HepG2 (cell line): ENCODE measurements at regions not wholly inside any gene's neighbourhood (a gene's known extent, or its start where the extent isn't known, plus 50 kb on each side); places are given as distances from the start of the nearest gene placed in this dataset.

Source experiments
- ATAC-seq: fragments of 200-7000 bp; cut with Tn5 transposase; 3 replicates; pipeline ENCODE4 v1.9.1; 2020; ENCODE audit warnings: mild to moderate bottlenecking, moderate library complexity
- BruUV-seq: library from RNA; stranded (reverse); fragments of 400-500 nt; replicated peaks from 2 replicates; lab custom pipeline; 2021; lab: Mats Ljungman, UMichigan
- CTCF ChIA-PET: fragments of 300-600 bp; formaldehyde crosslinking; extraction: SDS; loops from one replicate; lab custom pipeline; 2021; ENCODE audit warnings: low total read pairs, inconsistent platforms, low intra/inter-chr PET ratio; lab: Yijun Ruan, JAX
- POLR2A ChIA-PET: fragments of 350-600 bp; sonication (Branson Sonifier 250); formaldehyde crosslinking; loops from one replicate; lab custom pipeline; 2020; ENCODE audit warnings: antibody characterized with exemption, inconsistent platforms; lab: Yijun Ruan, JAX
- DNase-seq: peaks from one replicate; pipeline ENCODE4 v3.0.0-alpha.2; 2015; ENCODE audit warnings: low spot score
- FAIRE-seq: peaks from 3 replicates; lab custom pipeline; 2011; peaks lifted over from hg19 to GRCh38; lab: Jason Lieb, UNC
- H2AFZ ChIP-seq: one replicate; pipeline ENCODE4 v1.6.1; 2011; ENCODE audit warnings: low read length, inconsistent platforms
- H3K27ac ChIP-seq: fragments of 300-600 bp; 3 replicates; pipeline ENCODE4 v1.8.0; 2011; ENCODE audit warnings: mixed run types, mild to moderate bottlenecking, mixed read lengths, low read length, inconsistent platforms; ENCODE audit not compliant: insufficient read depth; ENCODE audit errors: extremely low read length
- H3K27me3 ChIP-seq, 2 experiments: fragments of 200-600 bp in 1 of 2; 2 replicates in 1 of 2; 3 replicates in 1 of 2; pipeline versions ENCODE4 v1.6.0 to v1.8.0; 2011; ENCODE audit warnings: low read length in 2 of 2, mild to moderate bottlenecking in 2 of 2, moderate library complexity in 2 of 2, inconsistent platforms in 1 of 2; ENCODE audit not compliant: insufficient read depth in 2 of 2, control insufficient read depth in 1 of 2
- H3K36me3 ChIP-seq, 2 experiments: fragments of 200-600 bp in 1 of 2; replicated peaks in 1 of 2; 2 replicates in 1 of 2; 3 replicates in 1 of 2; pipeline versions ENCODE4 v1.5.1 to v1.8.0; 2011; ENCODE audit warnings: low read length in 2 of 2, inconsistent platforms in 1 of 2; ENCODE audit not compliant: insufficient read depth in 2 of 2, control insufficient read depth in 1 of 2
- H3K4me1 ChIP-seq: 2 replicates; pipeline ENCODE4 v1.5.1; 2012; ENCODE audit warnings: low read length, inconsistent platforms; ENCODE audit not compliant: insufficient read depth
- H3K4me2 ChIP-seq: 2 replicates; pipeline ENCODE4 v1.6.0; 2011; ENCODE audit warnings: low read depth, low read length, inconsistent platforms
- H3K4me3 ChIP-seq, 3 experiments: fragments of 200-600 bp in 1 of 3; sonication (generic), shearing (Covaris generic) in 1 of 3; replicated peaks in 1 of 3; 2 replicates each; pipeline ENCODE4 v1.5.1; 2011 to 2016; ENCODE audit warnings: low read length in 3 of 3, inconsistent platforms in 2 of 3, low read depth in 2 of 3, mild to moderate bottlenecking in 2 of 3, control low read depth in 1 of 3, mixed read lengths in 1 of 3; ENCODE audit not compliant: insufficient read depth in 1 of 3
- H3K79me2 ChIP-seq: one replicate; pipeline ENCODE4 v1.6.1; 2011; ENCODE audit warnings: low read length, inconsistent platforms; ENCODE audit not compliant: insufficient read depth
- H3K9ac ChIP-seq: 2 replicates; pipeline ENCODE4 v1.6.0; 2011; ENCODE audit warnings: mild to moderate bottlenecking, low read depth, low read length, inconsistent platforms; ENCODE audit not compliant: insufficient read depth
- H3K9me3 ChIP-seq: 2 replicates; pipeline ENCODE4 v1.5.1; 2012; ENCODE audit warnings: mild to moderate bottlenecking, low read length
- H4K20me1 ChIP-seq: 2 replicates; pipeline ENCODE4 v1.6.0; 2011; ENCODE audit warnings: inconsistent platforms, mild to moderate bottlenecking, low read length, moderate library complexity; ENCODE audit not compliant: insufficient read depth
- ATF2 ChIP-seq: sonication (generic); formaldehyde crosslinking; IDR thresholded peaks from 2 replicates; pipeline ENCODE4 v1.4.0; 2020; ENCODE audit warnings: missing genetic modification reagents
- ELF3 ChIP-seq: IDR thresholded peaks from 2 replicates; pipeline ENCODE4 v1.6.1; 2016; ENCODE audit warnings: missing genetic modification reagents, missing compliant biosample characterization
- FOXJ3 ChIP-seq: sonication (generic); formaldehyde crosslinking; IDR thresholded peaks from 2 replicates; pipeline ENCODE4 v1.4.0; 2020; ENCODE audit warnings: missing genetic modification reagents, mild to moderate bottlenecking, borderline replicate concordance
- HDAC1 ChIP-seq: sonication (generic); formaldehyde crosslinking; IDR thresholded peaks from 2 replicates; pipeline ENCODE4 v1.5.1; 2020; ENCODE audit warnings: mild to moderate bottlenecking, missing genetic modification reagents
- HMGA1 ChIP-seq: sonication (generic); formaldehyde crosslinking; conservative IDR thresholded peaks from 2 replicates; pipeline ENCODE4 v1.4.0; 2020; ENCODE audit warnings: missing genetic modification reagents
- PRMT3 ChIP-seq: sonication (generic); formaldehyde crosslinking; IDR thresholded peaks from 2 replicates; pipeline ENCODE4 v1.8.1; 2022; ENCODE audit warnings: low read depth, mild to moderate bottlenecking, moderate library complexity, missing genetic modification reagents, borderline replicate concordance
- RBAK ChIP-seq: sonication (generic); formaldehyde crosslinking; IDR thresholded peaks from 2 replicates; pipeline ENCODE4 v1.5.1; 2020; ENCODE audit warnings: mild to moderate bottlenecking, missing genetic modification reagents
- REL ChIP-seq: sonication (generic); formaldehyde crosslinking; conservative IDR thresholded peaks from 2 replicates; pipeline ENCODE4 v1.8.0; 2022; ENCODE audit warnings: mild to moderate bottlenecking, missing genetic modification reagents, moderate library complexity
- ZFP41 ChIP-seq: sonication (generic); formaldehyde crosslinking; IDR thresholded peaks from 2 replicates; pipeline ENCODE4 v1.4.0; 2020; ENCODE audit warnings: mild to moderate bottlenecking, missing genetic modification reagents, borderline replicate concordance
- ZMAT5 ChIP-seq: sonication (generic); formaldehyde crosslinking; IDR thresholded peaks from 2 replicates; pipeline ENCODE4 v1.5.0; 2020; ENCODE audit warnings: mild to moderate bottlenecking, low read depth, missing genetic modification reagents, borderline replicate concordance
- ZNF230 ChIP-seq: sonication (generic); formaldehyde crosslinking; IDR thresholded peaks from 2 replicates; pipeline ENCODE4 v1.4.0; 2020; ENCODE audit warnings: mild to moderate bottlenecking, missing genetic modification reagents
- ZNF263 ChIP-seq: sonication (generic); formaldehyde crosslinking; IDR thresholded peaks from 2 replicates; pipeline ENCODE4 v1.4.0; 2020; ENCODE audit warnings: missing genetic modification reagents
- ZNF496 ChIP-seq: sonication (generic); formaldehyde crosslinking; IDR thresholded peaks from 2 replicates; pipeline ENCODE4 v1.8.1; 2023; ENCODE audit warnings: mild to moderate bottlenecking, moderate library complexity, missing genetic modification reagents; ENCODE audit not compliant: insufficient replicate concordance
- ZNF883 ChIP-seq: sonication (generic); formaldehyde crosslinking; IDR thresholded peaks from 2 replicates; pipeline ENCODE4 v1.5.1; 2020; ENCODE audit warnings: mild to moderate bottlenecking, missing genetic modification reagents; ENCODE audit errors: not compliant biosample characterization
- in situ Hi-C: cut with HindIII; loops from 2 replicates; pipeline ENCODE4 v1.10.0; 2017; ENCODE audit warnings: low pct_unique_long_range_greater_than_20kb; ENCODE audit not compliant: extremely low pct_ligation_motif_present
- intact Hi-C: fragments of 100-400 bp; cut with micrococcal nuclease; formaldehyde crosslinking; loops from one replicate; pipeline ENCODE4 v1.10.0; 2022; ENCODE audit not compliant: unreplicated experiment
- TF ChIP-seq, protein P1 (sequence below): sonication (generic); formaldehyde crosslinking; IDR thresholded peaks from 2 replicates; pipeline ENCODE4 v1.4.0; 2020; ENCODE audit warnings: missing genetic modification reagents, borderline replicate concordance
- TF ChIP-seq, protein P2 (sequence below): sonication (generic); formaldehyde crosslinking; IDR thresholded peaks from 2 replicates; pipeline ENCODE4 v1.5.0; 2020; ENCODE audit warnings: mild to moderate bottlenecking, missing genetic modification reagents, borderline replicate concordance

GRCh38 chr1:93765099-93765498 lies 83.5 kb upstream of the BCAR3 start:
- ChIA-PET CTCF (no interaction called here), POLR2A (no interaction called here)
- H3K27me3 ChIP-seq = no peaks in the 10 kb centered on the region; a peak in 1 of 5 replicates
- H4K20me1 ChIP-seq = no peaks in the 10 kb centered on the region
- no peak overlapping the region for H3K9ac ChIP-seq
- H3K27ac ChIP-seq = no peak overlapping the region
- H3K9me3 ChIP-seq = no peaks in the 10 kb centered on the region
- intact Hi-C loops (no loop called here), in situ Hi-C loops (no loop called here)
- BruUV-seq = no TSS peak
- ATAC-seq (no peak), DNase-seq (no peak), FAIRE-seq (no peak)
- peaks cover 52% of the 10 kb centered on the region for H3K4me1 ChIP-seq
- no peak overlapping the region for H3K4me3 ChIP-seq
- no peak overlapping the region for H3K4me2 ChIP-seq
- H3K79me2 ChIP-seq = no peaks in the 10 kb centered on the region
- no peak overlapping the region for H2AFZ ChIP-seq
- no peaks in the 10 kb centered on the region for H3K36me3 ChIP-seq
- TF ChIP-seq PRMT3 (no peak), ZNF230 (no peak), ELF3 (CRISPR knock-in tag) (no peak), ATF2 (CRISPR knock-in tag) (no peak), ZFP41 (CRISPR knock-in tag) (no peak), ZNF883 (no peak), ZNF496 (CRISPR knock-in tag) (no peak), RBAK (no peak), HMGA1 (no peak), HDAC1 (CRISPR knock-in tag) (no peak), REL (CRISPR knock-in tag) (no peak), ZNF263 (CRISPR knock-in tag) (no peak), ZMAT5 (no peak), FOXJ3 (CRISPR knock-in tag) (no peak)
- TF ChIP-seq, protein P1, sequence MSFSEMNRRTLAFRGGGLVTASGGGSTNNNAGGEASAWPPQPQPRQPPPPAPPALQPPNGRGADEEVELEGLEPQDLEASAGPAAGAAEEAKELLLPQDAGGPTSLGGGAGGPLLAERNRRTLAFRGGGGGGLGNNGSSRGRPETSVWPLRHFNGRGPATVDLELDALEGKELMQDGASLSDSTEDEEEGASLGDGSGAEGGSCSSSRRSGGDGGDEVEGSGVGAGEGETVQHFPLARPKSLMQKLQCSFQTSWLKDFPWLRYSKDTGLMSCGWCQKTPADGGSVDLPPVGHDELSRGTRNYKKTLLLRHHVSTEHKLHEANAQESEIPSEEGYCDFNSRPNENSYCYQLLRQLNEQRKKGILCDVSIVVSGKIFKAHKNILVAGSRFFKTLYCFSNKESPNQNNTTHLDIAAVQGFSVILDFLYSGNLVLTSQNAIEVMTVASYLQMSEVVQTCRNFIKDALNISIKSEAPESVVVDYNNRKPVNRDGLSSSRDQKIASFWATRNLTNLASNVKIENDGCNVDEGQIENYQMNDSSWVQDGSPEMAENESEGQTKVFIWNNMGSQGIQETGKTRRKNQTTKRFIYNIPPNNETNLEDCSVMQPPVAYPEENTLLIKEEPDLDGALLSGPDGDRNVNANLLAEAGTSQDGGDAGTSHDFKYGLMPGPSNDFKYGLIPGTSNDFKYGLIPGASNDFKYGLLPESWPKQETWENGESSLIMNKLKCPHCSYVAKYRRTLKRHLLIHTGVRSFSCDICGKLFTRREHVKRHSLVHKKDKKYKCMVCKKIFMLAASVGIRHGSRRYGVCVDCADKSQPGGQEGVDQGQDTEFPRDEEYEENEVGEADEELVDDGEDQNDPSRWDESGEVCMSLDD (CRISPR knock-in tag) = no peak
- TF ChIP-seq, protein P2, sequence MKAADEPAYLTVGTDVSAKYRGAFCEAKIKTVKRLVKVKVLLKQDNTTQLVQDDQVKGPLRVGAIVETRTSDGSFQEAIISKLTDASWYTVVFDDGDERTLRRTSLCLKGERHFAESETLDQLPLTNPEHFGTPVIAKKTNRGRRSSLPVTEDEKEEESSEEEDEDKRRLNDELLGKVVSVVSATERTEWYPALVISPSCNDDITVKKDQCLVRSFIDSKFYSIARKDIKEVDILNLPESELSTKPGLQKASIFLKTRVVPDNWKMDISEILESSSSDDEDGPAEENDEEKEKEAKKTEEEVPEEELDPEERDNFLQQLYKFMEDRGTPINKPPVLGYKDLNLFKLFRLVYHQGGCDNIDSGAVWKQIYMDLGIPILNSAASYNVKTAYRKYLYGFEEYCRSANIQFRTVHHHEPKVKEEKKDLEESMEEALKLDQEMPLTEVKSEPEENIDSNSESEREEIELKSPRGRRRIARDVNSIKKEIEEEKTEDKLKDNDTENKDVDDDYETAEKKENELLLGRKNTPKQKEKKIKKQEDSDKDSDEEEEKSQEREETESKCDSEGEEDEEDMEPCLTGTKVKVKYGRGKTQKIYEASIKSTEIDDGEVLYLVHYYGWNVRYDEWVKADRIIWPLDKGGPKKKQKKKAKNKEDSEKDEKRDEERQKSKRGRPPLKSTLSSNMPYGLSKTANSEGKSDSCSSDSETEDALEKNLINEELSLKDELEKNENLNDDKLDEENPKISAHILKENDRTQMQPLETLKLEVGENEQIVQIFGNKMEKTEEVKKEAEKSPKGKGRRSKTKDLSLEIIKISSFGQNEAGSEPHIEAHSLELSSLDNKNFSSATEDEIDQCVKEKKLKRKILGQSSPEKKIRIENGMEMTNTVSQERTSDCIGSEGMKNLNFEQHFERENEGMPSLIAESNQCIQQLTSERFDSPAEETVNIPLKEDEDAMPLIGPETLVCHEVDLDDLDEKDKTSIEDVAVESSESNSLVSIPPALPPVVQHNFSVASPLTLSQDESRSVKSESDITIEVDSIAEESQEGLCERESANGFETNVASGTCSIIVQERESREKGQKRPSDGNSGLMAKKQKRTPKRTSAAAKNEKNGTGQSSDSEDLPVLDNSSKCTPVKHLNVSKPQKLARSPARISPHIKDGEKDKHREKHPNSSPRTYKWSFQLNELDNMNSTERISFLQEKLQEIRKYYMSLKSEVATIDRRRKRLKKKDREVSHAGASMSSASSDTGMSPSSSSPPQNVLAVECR (CRISPR knock-in tag) = no peak
